Right lobe of liver (tissue), 6 donors: ENCODE measurements at regions not wholly inside any gene's neighbourhood (a gene's known extent, or its start where the extent isn't known, plus 50 kb on each side); places are given as distances from the start of the nearest gene placed in this dataset.

Experiments used
- ATAC-seq, 4 donors: fragments of 200-7000 bp; cut with Tn5 transposase; one replicate each; pipeline ENCODE4 v1.9.1; 2020; ENCODE audit warnings: mild to moderate bottlenecking in 4 of 4, moderate library complexity in 4 of 4
- DNase-seq, 3 donors: peaks; one replicate each; pipeline ENCODE4 v3.0.0-alpha.2; 2020
- H3K27ac ChIP-seq, 3 donors: fragments of 200-600 bp; one replicate each; pipeline ENCODE4 v1.8.0; 2022
- H3K27me3 ChIP-seq, 2 donors: fragments of 200-600 bp; one replicate each; pipeline ENCODE4 v1.8.0; 2022
- H3K36me3 ChIP-seq, 4 donors: fragments of 200-600 bp; sonication (generic) in 1 of 4; one replicate each; pipeline versions ENCODE4 v1.5.1 to v1.8.0; 2017 to 2022; ENCODE audit warnings: control low read depth in 1 of 4
- H3K4me1 ChIP-seq, 4 donors: fragments of 200-600 bp; sonication (generic) in 1 of 4; one replicate each; pipeline versions ENCODE4 v1.5.1 to v1.8.0; 2017 to 2022; ENCODE audit warnings: control low read depth in 1 of 4
- H3K4me3 ChIP-seq, 3 donors: fragments of 200-600 bp; one replicate each; pipeline ENCODE4 v1.8.0; 2022
- H3K9me3 ChIP-seq, 4 donors: fragments of 200-600 bp; sonication (generic) in 1 of 4; one replicate each; pipeline versions ENCODE4 v1.5.1 to v1.8.0; 2017 to 2022; ENCODE audit warnings: control low read depth in 1 of 4
- CTCF ChIP-seq, 4 donors: fragments of 200-600 bp in 3 of 4; fragments of 450-650 bp in 1 of 4; IDR thresholded peaks; one replicate each; pipeline versions ENCODE4 v1.5.1 to v1.8.0; 2016 to 2022; ENCODE audit warnings: antibody characterized with exemption in 4 of 4, mild to moderate bottlenecking in 2 of 4
- POLR2A ChIP-seq: fragments of 450-650 bp; IDR thresholded peaks from one replicate; pipeline ENCODE4 v1.6.1; 2017; ENCODE audit warnings: antibody characterized with exemption, mild to moderate bottlenecking
- WGBS: methylation state at CpG from one replicate; pipeline ENCODE4 v1.1.6; 2018; ENCODE audit warnings: low coverage, low lambda C conversion rate; ENCODE audit not compliant: insufficient coverage; ENCODE audit errors: missing lambda C conversion rate; 5-methylcytosine and 5-hydroxymethylcytosine counted together
- intact Hi-C, 2 donors: fragments of 100-400 bp; cut with DNase I; formaldehyde crosslinking; loops; one replicate each; pipeline versions ENCODE4 v1.11.2 to v1.14.1; 2022
- donor health status: DM: no; HTN: yes; CAD: no.
- donor health status: DM: no; HTN: no; CAD: no.
- donor health status: DM: no; HTN: no; CAD: no.
- donor health status: DM: no; HTN: yes; CAD: no.
- donor health status: DM: no; HTN: yes; CAD: no.

GRCh38 chr18:43744960-43745745 lies 467.9 kb upstream of the SYT4 start:
- no peak overlapping the region for H3K27ac ChIP-seq
- TF ChIP-seq POLR2A (no peak), CTCF (IDR thresholded peaks at IDR 0.05) (no peak)
- H3K4me1 ChIP-seq, result no peaks in the 10 kb centered on the region
- intact Hi-C loops, result no loop called here
- no peak overlapping the region for H3K4me3 ChIP-seq
- no peak for DNase-seq
- H3K9me3 ChIP-seq, result no peaks in the 10 kb centered on the region
- ATAC-seq, result no peak
- no peaks in the 10 kb centered on the region for H3K27me3 ChIP-seq
- no peaks in the 10 kb centered on the region for H3K36me3 ChIP-seq
- WGBS, result 47% methylated on average over 2 of the region's 2 CpGs

- H3K4me3 ChIP-seq, result no peak overlapping the region
- DNase-seq, result no peak
- no peak for ATAC-seq
- no peaks in the 10 kb centered on the region for H3K36me3 ChIP-seq
- H3K9me3 ChIP-seq, result no peaks in the 10 kb centered on the region
- intact Hi-C loops, result no loop called here
- TF ChIP-seq POLR2A (no peak), CTCF (IDR thresholded peaks at IDR 0.05) (no peak)
- H3K27ac ChIP-seq, result no peak overlapping the region
- no peaks in the 10 kb centered on the region for H3K4me1 ChIP-seq
- H3K27me3 ChIP-seq, result no peaks in the 10 kb centered on the region
Measured at GRCh38 chr18:43751203-43751602, 473.9 kb upstream of the SYT4 start.

GRCh38 chr18:43751835-43752234 lies 474.5 kb upstream of the SYT4 start:
- TF ChIP-seq CTCF (IDR thresholded peaks at IDR 0.05) (no peak), POLR2A (no peak)
- intact Hi-C loops, result no loop called here
- Histone ChIP-seq H3K4me1 (no peaks in the 10 kb centered on the region), H3K27ac (no peak overlapping the region), H3K27me3 (no peaks in the 10 kb centered on the region), H3K4me3 (no peak overlapping the region), H3K9me3 (no peaks in the 10 kb centered on the region), H3K36me3 (no peaks in the 10 kb centered on the region)
- DNase-seq (no peak), ATAC-seq (no peak)
- 50% methylated on average over 2 of the region's 2 CpGs for WGBS

GRCh38 chr18:43757273-43757672 lies 480.0 kb upstream of the SYT4 start:
- no peak overlapping the region for H3K27ac ChIP-seq
- 20% methylated on average over 1 of the region's 1 CpG for WGBS
- intact Hi-C loops, result no loop called here
- no peak overlapping the region for H3K4me3 ChIP-seq
- TF ChIP-seq POLR2A (no peak), CTCF (IDR thresholded peaks at IDR 0.05) (no peak)
- H3K4me1 ChIP-seq, result no peaks in the 10 kb centered on the region
- ATAC-seq, result peak in 1 of 4 donors; percentile 19
- DNase-seq, result no peak
- H3K36me3 ChIP-seq, result no peaks in the 10 kb centered on the region
- H3K9me3 ChIP-seq, result no peaks in the 10 kb centered on the region
- H3K27me3 ChIP-seq, result no peaks in the 10 kb centered on the region

GRCh38 chr18:43758734-43759133 lies 481.4 kb upstream of the SYT4 start:
- Histone ChIP-seq H3K4me3 (no peak overlapping the region), H3K27me3 (no peaks in the 10 kb centered on the region), H3K9me3 (no peaks in the 10 kb centered on the region), H3K4me1 (no peaks in the 10 kb centered on the region), H3K36me3 (no peaks in the 10 kb centered on the region), H3K27ac (no peak overlapping the region)
- no peak for DNase-seq
- no peak for TF ChIP-seq POLR2A
- TF ChIP-seq CTCF (IDR thresholded peaks at IDR 0.05), result no peak
- intact Hi-C loops, result no loop called here
- no peak for ATAC-seq
